WTC11 (cell line): ENCODE measurements at regions not wholly inside any gene's neighbourhood (a gene's known extent, or its start where the extent isn't known, plus 50 kb on each side); places are given as distances from the start of the nearest gene placed in this dataset.

Experiments used
- ATAC-seq: fragments of 200-7000 bp; cut with Tn5 transposase; 2 replicates; pipeline ENCODE4 v1.10.0; 2021; ENCODE audit warnings: mild to moderate bottlenecking, moderate library complexity
- CTCF ChIA-PET: fragments of 300-600 bp; sonication (Branson Sonifier 250); formaldehyde crosslinking; loops from one replicate; lab custom pipeline; 2021; ENCODE audit warnings: antibody characterized with exemption; lab: Charles Lee
- POLR2A ChIA-PET: fragments of 350-600 bp; sonication (Branson Sonifier 250); formaldehyde crosslinking; loops from one replicate; lab custom pipeline; 2021; ENCODE audit warnings: antibody characterized with exemption; lab: Charles Lee
- DNase-seq: peaks from one replicate; pipeline ENCODE4 v3.0.0; 2021; ENCODE audit warnings: low spot score
- H3K27ac Mint-ChIP-seq: 2 replicates; pipeline ENCODE4 v1.8.0; 2021; ENCODE audit warnings: mixed read lengths
- H3K27me3 Mint-ChIP-seq: 2 replicates; pipeline ENCODE4 v1.8.0; 2021; ENCODE audit warnings: low read depth, mild to moderate bottlenecking, moderate library complexity, mixed read lengths
- H3K36me3 Mint-ChIP-seq: 2 replicates; pipeline ENCODE4 v1.8.0; 2021; ENCODE audit warnings: mixed read lengths
- H3K4me1 Mint-ChIP-seq: 2 replicates; pipeline ENCODE4 v1.8.0; 2022; ENCODE audit warnings: mixed read lengths
- H3K4me3 Mint-ChIP-seq: 2 replicates; pipeline ENCODE4 v1.8.0; 2021; ENCODE audit warnings: mild to moderate bottlenecking, moderate library complexity, mixed read lengths
- H3K9me3 Mint-ChIP-seq: 2 replicates; pipeline ENCODE4 v1.8.0; 2021; ENCODE audit warnings: mixed read lengths
- ATF3 ChIP-seq: sonication (generic); formaldehyde crosslinking; conservative IDR thresholded peaks from 2 replicates; pipeline ENCODE4 v1.8.1; 2022; ENCODE audit warnings: mild to moderate bottlenecking, missing genetic modification reagents
- CTCF ChIP-seq: fragments of 200-600 bp; IDR thresholded peaks from 2 replicates; pipeline ENCODE4 v1.8.0; 2022; ENCODE audit warnings: antibody characterized with exemption
- ELF4 ChIP-seq: sonication (generic); formaldehyde crosslinking; IDR thresholded peaks from 2 replicates; pipeline ENCODE4 v1.8.1; 2022; ENCODE audit warnings: low read depth, mild to moderate bottlenecking, moderate library complexity, missing genetic modification reagents
- ETV6 ChIP-seq: sonication (generic); formaldehyde crosslinking; IDR thresholded peaks from 2 replicates; pipeline ENCODE4 v1.8.1; 2022; ENCODE audit warnings: mild to moderate bottlenecking, missing genetic modification reagents
- HMGA2 ChIP-seq: fragments of 250-450 bp; sonication (Bioruptor Pico); IDR thresholded peaks from 2 replicates; pipeline ENCODE4 v1.4.0; 2021; ENCODE audit warnings: mild to moderate bottlenecking, moderate library complexity
- JAZF1 ChIP-seq: fragments of 250-450 bp; sonication (Bioruptor Pico); IDR thresholded peaks from 2 replicates; pipeline ENCODE4 v1.9.0; 2021; ENCODE audit warnings: moderate library complexity, mild to moderate bottlenecking, inconsistent platforms
- MXD4 ChIP-seq: fragments of 250-450 bp; sonication (Bioruptor Pico); IDR thresholded peaks from 2 replicates; pipeline ENCODE4 v1.8.0; 2021; ENCODE audit warnings: mild to moderate bottlenecking, moderate library complexity, borderline replicate concordance
- NFATC4 ChIP-seq: fragments of 250-450 bp; sonication (Bioruptor Pico); IDR thresholded peaks from 2 replicates; pipeline ENCODE4 v1.9.0; 2021; ENCODE audit warnings: mild to moderate bottlenecking
- OVOL2 ChIP-seq: fragments of 250-450 bp; sonication (Bioruptor Pico); IDR thresholded peaks from 2 replicates; pipeline ENCODE4 v1.9.0; 2021; ENCODE audit warnings: mild to moderate bottlenecking, borderline replicate concordance
- SMAD4 ChIP-seq: sonication (generic); formaldehyde crosslinking; IDR thresholded peaks from 2 replicates; pipeline ENCODE4 v1.8.0; 2022; ENCODE audit warnings: mild to moderate bottlenecking, missing genetic modification reagents
- SP1 ChIP-seq: sonication (generic); formaldehyde crosslinking; conservative IDR thresholded peaks from 2 replicates; pipeline ENCODE4 v1.8.1; 2022; ENCODE audit warnings: missing genetic modification reagents
- USF1 ChIP-seq: sonication (generic); formaldehyde crosslinking; IDR thresholded peaks from 2 replicates; pipeline ENCODE4 v1.8.0; 2022; ENCODE audit warnings: mild to moderate bottlenecking, missing genetic modification reagents
- ZNF138 ChIP-seq: sonication (generic); formaldehyde crosslinking; conservative IDR thresholded peaks from 2 replicates; pipeline ENCODE4 v1.8.1; 2022; ENCODE audit warnings: mild to moderate bottlenecking, moderate library complexity, missing genetic modification reagents
- ZNF396 ChIP-seq: fragments of 250-450 bp; sonication (Bioruptor Pico); IDR thresholded peaks from 2 replicates; pipeline ENCODE4 v1.8.0; 2021; ENCODE audit warnings: mild to moderate bottlenecking, moderate library complexity, borderline replicate concordance
- TF ChIP-seq, protein P1 (sequence below): sonication (generic); formaldehyde crosslinking; IDR thresholded peaks from 2 replicates; pipeline ENCODE4 v1.8.0; 2022; ENCODE audit warnings: mild to moderate bottlenecking, missing genetic modification reagents
- TF ChIP-seq, protein P2 (sequence below): sonication (generic); formaldehyde crosslinking; IDR thresholded peaks from 2 replicates; pipeline ENCODE4 v1.8.0; 2023; ENCODE audit warnings: missing genetic modification reagents
- TF ChIP-seq, protein P3 (sequence below): sonication (generic); formaldehyde crosslinking; IDR thresholded peaks from 2 replicates; pipeline ENCODE4 v1.8.1; 2022; ENCODE audit warnings: mild to moderate bottlenecking, moderate library complexity, missing genetic modification reagents
- TF ChIP-seq, protein P4 (sequence below): sonication (generic); formaldehyde crosslinking; IDR thresholded peaks from 2 replicates; pipeline ENCODE4 v1.8.1; 2023; ENCODE audit warnings: mild to moderate bottlenecking, moderate library complexity, missing genetic modification reagents
- TF ChIP-seq, protein P5 (sequence below): sonication (generic); formaldehyde crosslinking; IDR thresholded peaks from 2 replicates; pipeline ENCODE4 v1.8.0; 2022; ENCODE audit warnings: mild to moderate bottlenecking, missing genetic modification reagents

- POLR2A ChIA-PET, result no interaction called here
- peak overlapping the region; percentile 97 for H3K27ac Mint-ChIP-seq
Observed at GRCh38 chr1:81213279-81213678, 587.5 kb upstream of the ADGRL2 start.

DNA sequence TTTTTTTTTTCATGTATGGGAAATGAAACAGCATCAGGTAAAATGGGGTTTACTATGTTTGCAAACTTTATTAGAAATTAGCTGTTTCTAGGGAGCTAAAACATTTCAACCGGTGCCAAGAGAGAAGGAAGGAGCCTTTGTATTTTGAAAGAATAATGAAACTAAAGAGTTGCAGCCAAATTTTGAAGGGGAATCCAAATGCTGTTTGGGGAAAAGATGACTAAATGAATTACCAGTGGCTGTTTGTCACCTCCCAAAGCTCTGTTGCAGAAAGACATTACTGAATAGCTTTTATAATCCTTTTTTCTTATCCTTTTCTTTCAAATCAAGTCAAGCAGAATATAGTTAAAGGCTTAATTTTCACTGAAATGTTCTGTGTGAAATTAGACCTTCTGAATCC lies 591.3 kb upstream of the ADGRL2 start:
- ATAC-seq (no peak), DNase-seq (no peak)
- Mint-ChIP-seq H3K9me3 (peaks cover 9% of the 10 kb centered on the region; the same call in 1 of the 2 replicates), H3K27me3 (no peaks in the 10 kb centered on the region), H3K36me3 (peaks cover 5% of the 10 kb centered on the region; the same call in 1 of the 2 replicates), H3K27ac (no peak overlapping the region), H3K4me1 (peaks cover 32% of the 10 kb centered on the region), H3K4me3 (no peak overlapping the region)
- ChIA-PET CTCF (no interaction called here), POLR2A (no interaction called here)
- no peak for TF ChIP-seq ZNF396
- TF ChIP-seq ELF4 (CRISPR knock-in tag), result no peak
- no peak for TF ChIP-seq ATF3 (CRISPR knock-in tag)
- TF ChIP-seq, protein P1, sequence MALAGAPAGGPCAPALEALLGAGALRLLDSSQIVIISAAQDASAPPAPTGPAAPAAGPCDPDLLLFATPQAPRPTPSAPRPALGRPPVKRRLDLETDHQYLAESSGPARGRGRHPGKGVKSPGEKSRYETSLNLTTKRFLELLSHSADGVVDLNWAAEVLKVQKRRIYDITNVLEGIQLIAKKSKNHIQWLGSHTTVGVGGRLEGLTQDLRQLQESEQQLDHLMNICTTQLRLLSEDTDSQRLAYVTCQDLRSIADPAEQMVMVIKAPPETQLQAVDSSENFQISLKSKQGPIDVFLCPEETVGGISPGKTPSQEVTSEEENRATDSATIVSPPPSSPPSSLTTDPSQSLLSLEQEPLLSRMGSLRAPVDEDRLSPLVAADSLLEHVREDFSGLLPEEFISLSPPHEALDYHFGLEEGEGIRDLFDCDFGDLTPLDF (CRISPR knock-in tag), result no peak
- TF ChIP-seq, protein P2, sequence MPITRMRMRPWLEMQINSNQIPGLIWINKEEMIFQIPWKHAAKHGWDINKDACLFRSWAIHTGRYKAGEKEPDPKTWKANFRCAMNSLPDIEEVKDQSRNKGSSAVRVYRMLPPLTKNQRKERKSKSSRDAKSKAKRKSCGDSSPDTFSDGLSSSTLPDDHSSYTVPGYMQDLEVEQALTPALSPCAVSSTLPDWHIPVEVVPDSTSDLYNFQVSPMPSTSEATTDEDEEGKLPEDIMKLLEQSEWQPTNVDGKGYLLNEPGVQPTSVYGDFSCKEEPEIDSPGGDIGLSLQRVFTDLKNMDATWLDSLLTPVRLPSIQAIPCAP, result no peak
- TF ChIP-seq ZNF138 (CRISPR knock-in tag), result no peak
- no peak for TF ChIP-seq MXD4 (CRISPR knock-in tag)
- TF ChIP-seq, protein P3, sequence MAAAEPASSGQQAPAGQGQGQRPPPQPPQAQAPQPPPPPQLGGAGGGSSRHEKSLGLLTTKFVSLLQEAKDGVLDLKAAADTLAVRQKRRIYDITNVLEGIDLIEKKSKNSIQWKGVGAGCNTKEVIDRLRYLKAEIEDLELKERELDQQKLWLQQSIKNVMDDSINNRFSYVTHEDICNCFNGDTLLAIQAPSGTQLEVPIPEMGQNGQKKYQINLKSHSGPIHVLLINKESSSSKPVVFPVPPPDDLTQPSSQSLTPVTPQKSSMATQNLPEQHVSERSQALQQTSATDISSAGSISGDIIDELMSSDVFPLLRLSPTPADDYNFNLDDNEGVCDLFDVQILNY, result no peak
- TF ChIP-seq, protein P4, sequence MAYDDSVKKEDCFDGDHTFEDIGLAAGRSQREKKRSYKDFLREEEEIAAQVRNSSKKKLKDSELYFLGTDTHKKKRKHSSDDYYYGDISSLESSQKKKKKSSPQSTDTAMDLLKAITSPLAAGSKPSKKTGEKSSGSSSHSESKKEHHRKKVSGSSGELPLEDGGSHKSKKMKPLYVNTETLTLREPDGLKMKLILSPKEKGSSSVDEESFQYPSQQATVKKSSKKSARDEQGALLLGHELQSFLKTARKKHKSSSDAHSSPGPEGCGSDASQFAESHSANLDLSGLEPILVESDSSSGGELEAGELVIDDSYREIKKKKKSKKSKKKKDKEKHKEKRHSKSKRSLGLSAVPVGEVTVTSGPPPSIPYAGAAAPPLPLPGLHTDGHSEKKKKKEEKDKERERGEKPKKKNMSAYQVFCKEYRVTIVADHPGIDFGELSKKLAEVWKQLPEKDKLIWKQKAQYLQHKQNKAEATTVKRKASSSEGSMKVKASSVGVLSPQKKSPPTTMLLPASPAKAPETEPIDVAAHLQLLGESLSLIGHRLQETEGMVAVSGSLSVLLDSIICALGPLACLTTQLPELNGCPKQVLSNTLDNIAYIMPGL (CRISPR knock-in tag), result no peak
- TF ChIP-seq CTCF, result no peak
- no peak for TF ChIP-seq USF1
- TF ChIP-seq, protein P5, sequence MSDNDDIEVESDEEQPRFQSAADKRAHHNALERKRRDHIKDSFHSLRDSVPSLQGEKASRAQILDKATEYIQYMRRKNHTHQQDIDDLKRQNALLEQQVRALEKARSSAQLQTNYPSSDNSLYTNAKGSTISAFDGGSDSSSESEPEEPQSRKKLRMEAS (CRISPR knock-in tag), result no peak
- no peak for TF ChIP-seq SMAD4 (CRISPR knock-in tag)
- no peak for TF ChIP-seq OVOL2 (CRISPR knock-in tag)
- no peak for TF ChIP-seq JAZF1 (CRISPR knock-in tag)
- no peak for TF ChIP-seq NFATC4 (CRISPR knock-in tag)
- no peak for TF ChIP-seq HMGA2 (CRISPR knock-in tag)
- TF ChIP-seq SP1, result no peak

More at GRCh38 chr1:81213279-81213678, 587.5 kb upstream of the ADGRL2 start:
- H3K4me3 Mint-ChIP-seq, result peak overlapping the region; percentile 37
- H3K27me3 Mint-ChIP-seq, result no peaks in the 10 kb centered on the region
- CTCF ChIA-PET, result no interaction called here
- H3K4me1 Mint-ChIP-seq, result peaks cover 27% of the 10 kb centered on the region
- TF ChIP-seq NFATC4 (CRISPR knock-in tag), result no peak
- peak; percentile 78 for TF ChIP-seq ETV6 (CRISPR knock-in tag)
- TF ChIP-seq, all 79 proteins: peak for 1
- ATAC-seq, result peak; percentile 52
- peaks cover 6% of the 10 kb centered on the region; the same call in 1 of the 2 replicates for H3K9me3 Mint-ChIP-seq
- peaks cover 5% of the 10 kb centered on the region; the same call in 1 of the 2 replicates for H3K36me3 Mint-ChIP-seq
- DNase-seq, result no peak
